Endometrium (tissue), 2 donors: ENCODE measurements at regions not wholly inside any gene's neighbourhood (a gene's known extent, or its start where the extent isn't known, plus 50 kb on each side); places are given as distances from the start of the nearest gene placed in this dataset.

Experiments used
- FAIRE-seq: peaks from 2 replicates; lab custom pipeline; 2012; peaks lifted over from hg19 to GRCh38; lab: Jason Lieb, UNC
- donor health status: control.
- donor health status: control.

GRCh38 chr10:117928281-117928680, 118.5 kb downstream of the RAB11FIP2 start:
- no peak for FAIRE-seq

GRCh38 chr10:117928741-117929140, 118.0 kb downstream of the RAB11FIP2 start:
- no peak for FAIRE-seq

GRCh38 chr10:117929327-117930067, 117.2 kb downstream of the RAB11FIP2 start:
- no peak for FAIRE-seq

- no peak for FAIRE-seq
These were observed 115.7 kb downstream of the RAB11FIP2 start for GRCh38 chr10:117931078-117931477.

GRCh38 chr10:117933036-117933435, 113.7 kb downstream of the RAB11FIP2 start:
- no peak for FAIRE-seq

GRCh38 chr10:117934477-117934876, 112.3 kb downstream of the RAB11FIP2 start:
- no peak for FAIRE-seq

GRCh38 chr10:117936141-117936540, 110.6 kb downstream of the RAB11FIP2 start:
- no peak for FAIRE-seq

GRCh38 chr10:117936566-117936965, 110.2 kb downstream of the RAB11FIP2 start:
- FAIRE-seq = no peak

- no peak for FAIRE-seq
These were observed 109.8 kb downstream of the RAB11FIP2 start for GRCh38 chr10:117936976-117937375.

- no peak for FAIRE-seq
These were observed 108.6 kb downstream of the RAB11FIP2 start for GRCh38 chr10:117938104-117938503.

GRCh38 chr10:117942226-117942625, 104.5 kb downstream of the RAB11FIP2 start:
- FAIRE-seq = no peak

- no peak for FAIRE-seq
These were observed 101.9 kb downstream of the RAB11FIP2 start for GRCh38 chr10:117944676-117945447.

GRCh38 chr10:117945651-117946050, 101.1 kb downstream of the RAB11FIP2 start:
- FAIRE-seq = no peak

GRCh38 chr10:117946525-117947070, 100.1 kb downstream of the RAB11FIP2 start:
- no peak for FAIRE-seq

GRCh38 chr10:117948493-117948892, 98.2 kb downstream of the RAB11FIP2 start:
- FAIRE-seq = no peak

- no peak for FAIRE-seq
These were observed 96.3 kb downstream of the RAB11FIP2 start for GRCh38 chr10:117950408-117950807.
